Mesodermal cell (in vitro differentiated cells): ENCODE measurements at regions not wholly inside any gene's neighbourhood (a gene's known extent, or its start where the extent isn't known, plus 50 kb on each side); places are given as distances from the start of the nearest gene placed in this dataset.
"Not testable (repeated sequence)": the region's sequence is repeated elsewhere in the genome, so short reads cannot be mapped to it uniquely, and the experiment has no call there.

Experiments
- H3K27ac ChIP-seq: 2 replicates; pipeline ENCODE4 v1.7.0; 2013; ENCODE audit warnings: mild to moderate bottlenecking, low read depth, low read length, moderate library complexity; ENCODE audit not compliant: severe bottlenecking
- H3K36me3 ChIP-seq: 2 replicates; pipeline ENCODE4 v1.7.1; 2013; ENCODE audit warnings: mild to moderate bottlenecking, low read length, moderate library complexity; ENCODE audit not compliant: control insufficient read depth, insufficient read depth
- H3K4me1 ChIP-seq: one replicate; pipeline ENCODE4 v1.7.1; 2013; ENCODE audit warnings: mild to moderate bottlenecking, low read length; ENCODE audit not compliant: insufficient read depth, control insufficient read depth, poor library complexity, severe bottlenecking
- H3K4me3 ChIP-seq: 2 replicates; pipeline ENCODE4 v1.7.0; 2013; ENCODE audit warnings: low read length, control low read depth, mild to moderate bottlenecking; ENCODE audit not compliant: insufficient read depth, poor library complexity, severe bottlenecking; ENCODE audit errors: extremely low read depth
- H3K9me3 ChIP-seq: 2 replicates; pipeline ENCODE4 v1.7.1; 2013; ENCODE audit warnings: mild to moderate bottlenecking, low read length, moderate library complexity; ENCODE audit not compliant: control insufficient read depth
- WGBS, 2 experiments: methylation state at CpG; one replicate each; pipeline ENCODE4 v1.1.5; 2013; ENCODE audit warnings: missing lambda C conversion rate in 2 of 2; ENCODE audit not compliant: insufficient coverage in 2 of 2; 5-methylcytosine and 5-hydroxymethylcytosine counted together

GRCh38 chr12:131242741-131243496, 289.2 kb downstream of the ADGRD1 start:
- Histone ChIP-seq H3K36me3 (no peaks in the 10 kb centered on the region), H3K4me1 (no peaks in the 10 kb centered on the region), H3K27ac (no peak overlapping the region), H3K9me3 (peaks cover 12% of the 10 kb centered on the region), H3K4me3 (peak overlapping the region; percentile 2)
- 78 to 100% methylated on average over 1 of the region's 5 CpGs for WGBS, 2 experiments

- H3K9me3 ChIP-seq = peaks cover 12% of the 10 kb centered on the region
- not testable (repeated sequence) for H3K36me3 ChIP-seq, H3K4me1 ChIP-seq, H3K4me3 ChIP-seq, H3K27ac ChIP-seq
- WGBS, 2 experiments = no CpG with 5 or more reads among the region's 15 CpGs
Observed at GRCh38 chr12:131244157-131244688, 290.5 kb downstream of the ADGRD1 start.

- not testable (repeated sequence) for H3K4me1 ChIP-seq, H3K36me3 ChIP-seq, H3K4me3 ChIP-seq, H3K27ac ChIP-seq
- peaks cover 12% of the 10 kb centered on the region for H3K9me3 ChIP-seq
- 86 to 91% methylated on average over 5 to 6 of the region's 8 CpGs for whole genome bisulfite sequencing, 2 experiments
Observed at GRCh38 chr12:131245161-131245560, 291.5 kb downstream of the ADGRD1 start.

- H3K4me3 ChIP-seq = no peak overlapping the region
- H3K9me3 ChIP-seq = peaks cover 12% of the 10 kb centered on the region
- no peaks in the 10 kb centered on the region for H3K36me3 ChIP-seq
- WGBS, 2 experiments = 86 to 94% methylated on average over 13 of the region's 14 CpGs
- H3K4me1 ChIP-seq = no peaks in the 10 kb centered on the region
- H3K27ac ChIP-seq = no peak overlapping the region
Observed at GRCh38 chr12:131245564-131246355, 292.1 kb downstream of the ADGRD1 start.

GRCh38 chr12:131247026-131247725, 293.5 kb downstream of the ADGRD1 start:
- not testable (repeated sequence) for H3K36me3 ChIP-seq, H3K9me3 ChIP-seq, H3K4me3 ChIP-seq, H3K27ac ChIP-seq, H3K4me1 ChIP-seq
- WGBS, 2 experiments = 79 to 84% methylated on average over 10 to 11 of the region's 15 CpGs

- H3K27ac ChIP-seq, H3K4me1 ChIP-seq, H3K4me3 ChIP-seq, H3K9me3 ChIP-seq, H3K36me3 ChIP-seq: not testable (repeated sequence)
- 88 to 93% methylated on average over 3 to 5 of the region's 6 CpGs for WGBS, 2 experiments
Observed at GRCh38 chr12:131247875-131248274, 294.2 kb downstream of the ADGRD1 start.

GRCh38 chr12:131249246-131250027, 295.7 kb downstream of the ADGRD1 start:
- WGBS, 2 experiments = 72 to 80% methylated on average over 2 to 3 of the region's 4 CpGs
- Histone ChIP-seq H3K4me1 (no peaks in the 10 kb centered on the region), H3K9me3 (no peaks in the 10 kb centered on the region), H3K4me3 (no peak overlapping the region), H3K27ac (no peak overlapping the region), H3K36me3 (no peaks in the 10 kb centered on the region)

GRCh38 chr12:131250028-131250950, 296.6 kb downstream of the ADGRD1 start:
- no peaks in the 10 kb centered on the region for H3K36me3 ChIP-seq
- no peaks in the 10 kb centered on the region for H3K9me3 ChIP-seq
- H3K27ac ChIP-seq = no peak overlapping the region

GRCh38 chr12:131250951-131251315, 297.2 kb downstream of the ADGRD1 start:
- Histone ChIP-seq H3K36me3 (no peaks in the 10 kb centered on the region), H3K4me1 (no peaks in the 10 kb centered on the region), H3K27ac (no peak overlapping the region), H3K9me3 (no peaks in the 10 kb centered on the region), H3K4me3 (no peak overlapping the region)
- 86 to 91% methylated on average over 8 to 10 of the region's 10 CpGs for WGBS, 2 experiments

More at GRCh38 chr12:131250028-131250950, 296.6 kb downstream of the ADGRD1 start:
- Histone ChIP-seq H3K4me1 (no peaks in the 10 kb centered on the region), H3K4me3 (no peak overlapping the region)
- 84 to 86% methylated on average over 18 to 19 of the region's 20 CpGs for WGBS, 2 experiments
